ENCODE measurements at regions not wholly inside any gene's neighbourhood (a gene's known extent, or its start where the extent isn't known, plus 50 kb on each side); places are given as distances from the start of the nearest gene placed in this dataset.
A peak's percentile ranks its signal among the peaks of the same experiment; 100 is the strongest.
"Not testable (repeated sequence)": the region's sequence is repeated elsewhere in the genome, so short reads cannot be mapped to it uniquely, and the experiment has no call there.

GRCh38 chr5:8727396-8727795, 818.5 kb downstream of the SEMA5A start:
- no peak for DNase-seq (ENCODE audit: low read depth)
- no peak for TF ChIP-seq CTCF (IDR thresholded peaks at IDR 0.05; ENCODE audit: control insufficient read depth, insufficient read depth, low read depth, low read length, missing control alignments)
- H3K4me3 ChIP-seq (ENCODE audit: control insufficient read depth, low read depth, low read length), result no peak overlapping the region

GRCh38 chr5:8729437-8729836, 816.4 kb downstream of the SEMA5A start:
- DNase-seq (ENCODE audit: low read depth), result no peak
- no peak for TF ChIP-seq CTCF (IDR thresholded peaks at IDR 0.05; ENCODE audit: control insufficient read depth, insufficient read depth, low read depth, low read length, missing control alignments)
- H3K4me3 ChIP-seq (ENCODE audit: control insufficient read depth, low read depth, low read length), result no peak overlapping the region

GRCh38 chr5:8730194-8730593, 815.7 kb downstream of the SEMA5A start:
- TF ChIP-seq CTCF (IDR thresholded peaks at IDR 0.05; ENCODE audit: control insufficient read depth, insufficient read depth, low read depth, low read length, missing control alignments), result no peak
- DNase-seq (ENCODE audit: low read depth), result peak; percentile 5

GRCh38 chr5:8731110-8731509, 814.8 kb downstream of the SEMA5A start:
- not testable (repeated sequence) for H3K4me3 ChIP-seq (ENCODE audit: control insufficient read depth, low read depth, low read length); DNase-seq (ENCODE audit: low read depth)

More at GRCh38 chr5:8730194-8730593, 815.7 kb downstream of the SEMA5A start:
- H3K4me3 ChIP-seq (ENCODE audit: control insufficient read depth, low read depth, low read length), result no peak overlapping the region

GRCh38 chr5:8740595-8740994, 805.3 kb downstream of the SEMA5A start:
- TF ChIP-seq CTCF (IDR thresholded peaks at IDR 0.05; ENCODE audit: control insufficient read depth, insufficient read depth, low read depth, low read length, missing control alignments), result no peak
- no peak overlapping the region for H3K4me3 ChIP-seq (ENCODE audit: control insufficient read depth, low read depth, low read length)
- DNase-seq (ENCODE audit: low read depth), result no peak

- no peak overlapping the region for H3K4me3 ChIP-seq (ENCODE audit: control insufficient read depth, low read depth, low read length)
- TF ChIP-seq CTCF (IDR thresholded peaks at IDR 0.05; ENCODE audit: control insufficient read depth, insufficient read depth, low read depth, low read length, missing control alignments), result no peak
- no peak for DNase-seq (ENCODE audit: low read depth)
Observed at GRCh38 chr5:8749556-8749955, 796.3 kb downstream of the SEMA5A start.

GRCh38 chr5:8750100-8750499, 795.8 kb downstream of the SEMA5A start:
- no peak for DNase-seq (ENCODE audit: low read depth)
- TF ChIP-seq CTCF (IDR thresholded peaks at IDR 0.05; ENCODE audit: control insufficient read depth, insufficient read depth, low read depth, low read length, missing control alignments), result no peak
- no peak overlapping the region for H3K4me3 ChIP-seq (ENCODE audit: control insufficient read depth, low read depth, low read length)
